Activated CD4-positive, alpha-beta T cell treated with anti-CD3 and anti-CD28 coated beads for 24 hours (primary cell): ENCODE measurements at regions not wholly inside any gene's neighbourhood (a gene's known extent, or its start where the extent isn't known, plus 50 kb on each side); places are given as distances from the start of the nearest gene placed in this dataset.

Experiments
- DNase-seq, 2 donors: peaks; one replicate each; pipeline ENCODE4 v3.0.0-alpha.2; 2020; ENCODE audit warnings: low read depth in 2 of 2

DNA sequence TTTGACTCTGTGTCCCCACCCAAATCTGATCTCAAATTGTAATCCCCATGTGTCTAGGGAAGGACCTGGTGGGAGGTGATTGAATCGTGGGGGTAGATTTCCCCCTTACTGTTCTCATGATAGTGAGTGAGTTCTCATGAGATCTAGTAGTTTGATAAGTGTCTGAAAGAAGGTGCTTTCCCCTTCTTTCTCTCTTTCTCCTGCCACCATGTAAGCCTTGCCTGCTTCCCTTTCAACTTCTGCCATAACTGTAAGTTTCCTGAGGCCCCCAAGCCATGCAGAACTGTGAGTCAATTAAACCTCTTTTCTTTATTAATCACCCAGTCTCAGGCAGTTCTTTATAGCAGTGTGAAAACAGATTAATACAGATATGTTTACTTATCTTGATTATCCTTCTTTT lies 266.5 kb upstream of the GYPC start:
- DNase-seq = no peak

- no peak for DNase-seq
Measured at GRCh38 chr2:126392889-126393288, 263.1 kb upstream of the GYPC start.

GRCh38 chr2:126399001-126399400 lies 257.0 kb upstream of the GYPC start:
- peak in 1 of 2 donors; percentile 10 for DNase-seq

DNA sequence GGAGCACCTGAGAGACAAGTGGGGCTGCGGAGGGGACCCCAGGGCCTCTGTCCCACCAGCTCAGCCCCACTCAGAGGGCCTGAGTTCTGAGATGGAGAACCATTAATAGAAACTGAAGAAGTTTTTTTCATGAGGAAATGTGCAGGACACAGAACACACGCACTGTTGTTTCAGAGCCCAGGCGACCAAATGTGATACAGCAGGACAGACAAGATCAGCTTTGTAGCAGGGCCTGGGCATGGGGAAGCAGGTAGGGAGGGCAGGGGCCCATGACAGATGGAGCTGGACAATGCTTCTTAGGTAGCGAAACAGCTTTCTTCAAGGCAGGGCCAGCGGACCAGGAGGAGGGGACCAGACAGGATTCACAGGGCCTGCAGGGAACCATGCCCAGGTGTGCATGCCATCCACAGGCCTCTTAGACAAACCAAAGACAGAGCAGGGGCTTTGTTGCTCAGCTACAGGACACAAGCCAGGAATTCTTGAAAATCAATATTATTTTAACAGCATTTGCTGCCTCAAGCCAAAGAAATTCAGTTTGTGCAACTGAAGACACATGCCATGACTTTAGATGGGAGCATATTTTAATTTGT lies 252.8 kb upstream of the GYPC start:
- DNase-seq = no peak

- DNase-seq = no peak
Measured at GRCh38 chr2:126406267-126406666, 249.7 kb upstream of the GYPC start.

DNA sequence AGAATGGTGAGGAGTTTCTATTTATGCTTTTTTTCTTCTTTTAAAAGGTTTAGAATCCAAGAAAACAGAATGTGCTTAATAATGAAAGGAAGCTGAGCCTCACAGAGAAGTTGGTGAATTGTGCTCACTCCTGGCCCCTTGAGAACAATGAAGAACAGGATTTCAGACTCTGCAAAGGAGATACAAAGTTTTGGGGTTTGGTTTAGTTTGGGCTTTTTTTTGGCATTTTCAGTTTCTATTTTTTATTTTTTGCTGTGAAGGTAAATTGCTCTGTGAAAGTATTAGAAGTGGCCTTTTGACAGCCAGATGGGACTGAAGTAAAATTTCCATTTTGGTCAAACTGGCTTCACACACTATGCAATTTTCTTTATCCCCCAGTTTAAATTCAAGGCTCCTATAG lies 247.3 kb upstream of the GYPC start:
- DNase-seq = no peak

DNA sequence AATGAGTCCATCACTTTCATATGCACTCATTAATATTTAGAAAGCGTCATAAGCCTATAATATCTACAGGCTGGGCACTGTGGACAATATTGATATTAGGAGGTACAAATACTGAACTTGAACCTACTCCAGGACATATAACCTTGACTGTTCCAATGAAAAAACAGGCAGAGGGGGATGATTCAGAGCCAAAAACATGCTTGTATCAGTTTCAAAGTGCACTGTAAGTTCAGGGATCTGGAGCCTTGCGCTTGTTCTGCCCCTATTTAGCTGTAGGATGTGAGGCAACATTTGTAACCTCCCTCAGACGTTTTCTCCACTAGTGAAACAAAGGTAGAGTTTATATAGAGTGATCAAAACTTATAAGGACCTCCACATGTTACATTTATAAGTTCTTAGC lies 246.1 kb upstream of the GYPC start:
- no peak for DNase-seq

- no peak for DNase-seq
Measured at GRCh38 chr2:126413079-126413478, 242.9 kb upstream of the GYPC start.

GRCh38 chr2:126419403-126419802 lies 236.6 kb upstream of the GYPC start:
- no peak for DNase-seq

DNA sequence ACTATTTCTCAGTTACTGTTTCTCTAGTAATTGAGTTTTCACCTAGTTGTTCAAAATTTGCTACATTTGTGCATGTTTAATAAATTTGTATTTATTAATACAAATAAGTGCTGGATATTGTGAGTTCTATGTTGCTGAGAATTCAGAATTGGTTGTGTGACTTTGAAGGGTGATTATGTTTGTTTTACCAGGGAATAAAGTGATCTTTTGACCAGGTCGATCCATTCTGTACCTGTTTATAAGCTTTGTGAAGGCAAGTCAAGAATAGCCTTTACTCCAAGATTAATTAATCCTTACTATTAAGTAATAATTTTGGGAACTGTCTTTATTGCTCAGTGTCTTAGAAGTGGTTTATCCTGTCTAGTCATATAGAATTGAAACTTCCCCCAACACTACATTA lies 230.0 kb upstream of the GYPC start:
- DNase-seq = no peak

GRCh38 chr2:126429103-126429502 lies 226.9 kb upstream of the GYPC start:
- no peak for DNase-seq

DNA sequence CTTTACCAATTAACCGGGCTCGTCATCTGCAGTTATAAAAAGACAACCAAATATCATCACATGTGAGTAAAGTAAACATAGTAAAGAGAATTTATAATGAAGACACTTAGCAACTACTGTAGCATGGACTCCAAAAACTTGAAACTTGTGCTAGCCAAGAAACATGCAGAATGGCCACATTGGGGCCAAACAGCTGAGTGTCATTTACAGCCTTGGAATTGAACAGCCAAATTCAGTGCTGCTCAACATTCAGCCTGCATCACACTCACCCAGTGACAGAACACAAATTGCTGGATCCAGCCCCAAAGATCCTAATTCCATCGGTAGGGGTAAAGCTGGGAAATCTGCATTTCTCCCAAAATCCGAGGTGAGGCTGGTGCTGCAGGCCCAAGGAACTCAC lies 224.8 kb upstream of the GYPC start:
- DNase-seq = no peak

DNA sequence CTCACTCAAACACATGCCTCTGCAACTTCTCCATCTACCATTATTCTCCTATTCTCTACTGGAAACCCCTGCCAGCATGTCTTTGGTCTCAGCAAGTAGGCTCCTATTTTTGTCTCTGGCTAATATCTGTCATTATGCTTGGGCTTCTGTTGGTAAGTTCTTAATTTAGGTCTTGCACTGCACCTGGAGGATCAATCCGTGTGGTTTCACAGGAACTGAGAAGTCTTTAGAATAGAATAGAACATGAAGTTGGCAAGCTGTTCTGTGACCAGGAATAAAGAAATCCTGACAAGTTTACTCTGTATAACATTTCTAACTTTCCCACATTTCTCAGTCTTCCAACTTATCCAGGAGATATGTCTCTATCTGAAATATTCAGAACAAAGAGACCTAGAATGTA lies 219.5 kb upstream of the GYPC start:
- no peak for DNase-seq

GRCh38 chr2:126437016-126437415 lies 218.9 kb upstream of the GYPC start:
- no peak for DNase-seq

- no peak for DNase-seq
Measured at GRCh38 chr2:126444512-126444911, 211.4 kb upstream of the GYPC start.

DNA sequence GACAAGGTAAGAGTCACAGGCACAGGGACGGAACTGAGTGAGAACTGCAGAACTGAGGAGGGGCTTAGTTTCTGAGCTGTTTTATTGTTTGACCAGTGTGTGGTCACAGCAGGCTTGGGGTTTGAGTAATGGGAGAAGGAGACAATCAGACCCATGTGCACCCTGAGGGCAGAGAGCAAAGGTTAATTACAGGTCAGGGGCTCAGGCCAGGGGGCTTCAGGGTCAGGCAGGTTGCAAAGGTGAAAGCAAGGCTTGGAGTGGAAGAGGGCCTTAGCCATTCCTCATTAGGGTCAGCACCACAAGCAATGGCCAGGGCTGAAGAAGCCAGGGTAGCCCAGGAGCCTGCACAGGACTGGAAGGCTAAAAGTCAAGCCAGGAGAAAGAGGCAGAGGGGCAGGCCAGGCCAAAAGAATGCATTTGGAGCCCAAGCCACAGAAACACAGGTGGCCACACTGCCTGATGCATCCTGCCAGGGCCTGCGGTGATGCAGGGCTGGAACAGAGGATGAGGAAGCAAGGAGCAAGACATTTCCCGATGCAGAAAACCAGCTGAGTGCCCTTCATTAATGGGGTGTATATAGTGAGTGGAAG lies 209.8 kb upstream of the GYPC start:
- no peak for DNase-seq

DNA sequence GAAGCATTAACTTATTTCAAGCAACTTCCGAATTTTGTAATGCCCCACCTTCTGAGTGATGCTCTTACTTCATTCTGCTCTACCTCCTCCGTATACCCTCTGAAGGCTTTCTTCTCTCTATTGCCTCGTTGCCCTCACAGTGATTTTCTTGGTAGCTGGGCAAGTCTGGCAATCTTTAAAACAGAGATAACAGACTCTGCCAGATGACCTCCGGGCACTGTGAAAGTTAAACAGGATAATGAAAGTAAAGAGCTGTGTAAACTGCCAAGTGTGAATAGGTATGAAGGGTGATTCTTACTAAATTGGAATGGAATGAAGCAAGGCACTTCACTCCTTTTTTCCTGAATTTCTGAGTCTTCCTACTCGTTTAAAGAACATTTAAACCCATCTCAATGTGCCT lies 207.3 kb upstream of the GYPC start:
- no peak for DNase-seq

- no peak for DNase-seq
Measured at GRCh38 chr2:126449677-126450076, 206.3 kb upstream of the GYPC start.

DNA sequence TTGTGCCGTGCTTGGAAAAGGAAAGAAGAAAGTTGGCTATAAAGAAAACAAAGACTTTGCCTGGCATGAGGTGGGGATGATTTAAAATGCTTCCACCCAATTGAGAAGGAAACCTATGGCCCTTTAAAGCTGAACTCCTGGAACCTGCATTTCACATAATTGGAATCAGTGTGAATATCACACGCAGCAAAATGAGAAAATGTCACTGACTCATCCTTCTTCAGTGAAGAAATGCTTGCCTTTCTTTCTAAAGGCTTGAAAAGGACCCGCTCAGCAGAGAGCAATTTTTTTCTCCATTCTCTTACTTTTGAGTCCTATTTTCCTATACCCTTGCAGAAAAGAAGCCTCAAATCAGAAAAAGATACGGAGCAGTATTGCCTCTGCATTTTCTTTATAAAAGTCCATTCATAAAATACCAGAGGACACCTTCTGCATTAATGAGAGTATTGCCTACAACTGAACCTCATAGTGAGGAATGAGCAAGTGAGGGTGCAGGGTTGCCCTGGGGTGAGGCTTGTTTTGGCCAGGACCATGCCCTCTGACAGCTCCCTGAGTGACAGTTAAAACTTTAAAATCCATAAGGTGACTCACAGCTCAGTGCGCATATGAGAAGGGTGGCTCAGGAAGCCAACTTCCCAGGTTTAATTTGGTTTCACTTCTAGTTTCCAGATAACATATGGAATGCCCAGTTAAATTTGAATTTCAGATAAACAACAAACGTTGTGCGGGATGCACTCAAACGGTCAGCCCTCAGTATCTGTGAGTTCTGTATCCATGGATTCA lies 191.9 kb upstream of the GYPC start:
- DNase-seq = no peak

DNA sequence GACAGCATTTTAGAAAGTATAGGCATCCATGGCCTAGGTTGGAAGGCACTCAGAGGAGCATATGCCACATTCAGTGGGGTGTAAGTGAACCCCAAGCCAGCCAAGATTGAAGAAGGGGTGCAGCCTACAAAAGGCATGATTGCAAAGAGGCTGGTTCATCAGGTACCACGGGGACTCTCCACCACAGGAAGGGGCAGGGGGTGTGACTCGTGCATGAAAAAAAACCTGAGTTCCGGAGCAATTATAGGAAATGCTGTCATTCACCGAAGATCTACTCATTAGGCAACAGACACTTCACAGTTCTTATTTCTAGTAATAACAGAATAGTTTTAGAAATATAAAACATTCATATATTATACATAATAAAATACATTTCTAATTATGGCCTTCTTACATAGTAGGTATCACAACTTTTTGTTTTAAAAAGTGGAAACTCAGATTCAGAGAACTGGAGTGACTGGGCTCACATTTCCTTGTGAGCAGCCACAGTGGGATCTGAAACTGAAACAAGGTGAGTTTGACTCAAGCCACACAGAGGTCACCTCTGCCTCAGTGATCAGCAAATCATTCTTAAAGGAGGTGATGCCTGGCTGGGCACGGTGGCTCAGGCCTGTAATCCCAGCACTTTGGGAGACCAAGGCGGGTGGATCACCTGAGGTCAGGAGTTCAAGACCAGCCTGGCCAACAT lies 188.4 kb upstream of the GYPC start:
- no peak for DNase-seq

DNA sequence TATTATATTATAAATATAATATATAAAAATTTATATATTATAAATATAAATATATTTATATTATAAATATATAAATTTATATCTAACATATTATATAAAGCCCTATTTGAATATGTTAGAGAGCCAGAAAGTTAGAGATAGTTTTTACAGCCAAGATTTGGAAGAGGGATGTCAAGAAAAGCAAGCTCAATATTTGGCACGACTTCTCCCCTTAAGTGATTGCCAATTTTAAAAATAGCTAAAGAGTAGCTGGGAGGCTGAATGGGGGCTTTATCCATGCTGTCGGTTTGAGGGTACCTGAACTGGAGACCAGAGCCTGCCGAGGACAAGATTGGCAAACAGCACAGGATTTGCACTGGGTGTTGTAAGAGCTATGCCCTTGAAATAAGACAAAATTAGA lies 180.9 kb upstream of the GYPC start:
- no peak for DNase-seq

GRCh38 chr2:126476691-126477090 lies 179.3 kb upstream of the GYPC start:
- no peak for DNase-seq

GRCh38 chr2:126480033-126480432 lies 175.9 kb upstream of the GYPC start:
- no peak for DNase-seq
